GM12878 (cell line): ENCODE measurements at regions not wholly inside any gene's neighbourhood (a gene's known extent, or its start where the extent isn't known, plus 50 kb on each side); places are given as distances from the start of the nearest gene placed in this dataset.

Experiments
- ATAC-seq: fragments of 200-7000 bp; cut with Tn5 transposase; 3 replicates; pipeline ENCODE4 v1.9.1; 2020; ENCODE audit warnings: mild to moderate bottlenecking, moderate library complexity
- BruUV-seq: library from RNA; stranded (reverse); fragments of 400-500 nt; replicated peaks from 2 replicates; lab custom pipeline; 2021; lab: Mats Ljungman, UMichigan
- CTCF ChIA-PET: fragments of 300-600 bp; sonication (Branson Sonifier 250); formaldehyde crosslinking; extraction: SDS; loops from one replicate; lab custom pipeline; 2021; ENCODE audit warnings: inconsistent platforms; lab: Yijun Ruan, JAX
- POLR2A ChIA-PET: fragments of 350-600 bp; formaldehyde crosslinking; extraction: SDS; loops from one replicate; lab custom pipeline; 2021; ENCODE audit warnings: inconsistent platforms; lab: Charles Lee
- RAD21 ChIA-PET: fragments of 300-600 bp; sonication (Branson Sonifier 250); formaldehyde crosslinking; loops from one replicate; lab custom pipeline; 2023; ENCODE audit warnings: antibody characterized with exemption; ENCODE audit not compliant: unreplicated experiment; lab: Charles Lee
- SMC1A ChIA-PET: fragments of 300-600 bp; sonication (Branson Sonifier 250); formaldehyde crosslinking; loops from one replicate; lab custom pipeline; 2023; ENCODE audit not compliant: unreplicated experiment, uncharacterized antibody; lab: Charles Lee
- DNase-seq: peaks from one replicate; pipeline ENCODE4 v3.0.0-alpha.2; 2011; ENCODE audit warnings: low read depth, low spot score
- FAIRE-seq: peaks from 3 replicates; lab custom pipeline; 2011; peaks lifted over from hg19 to GRCh38; lab: Jason Lieb, UNC
- H2AFZ ChIP-seq: 2 replicates; pipeline ENCODE4 v1.6.0; 2011; ENCODE audit warnings: low read depth, low read length, control low read depth; ENCODE audit not compliant: control insufficient read depth
- H3K27ac ChIP-seq: 2 replicates; pipeline ENCODE4 v1.5.1; 2011; ENCODE audit warnings: control low read depth; ENCODE audit not compliant: control insufficient read depth, insufficient read depth
- H3K27me3 ChIP-seq, 2 experiments: replicated peaks in 1 of 2; 2 replicates each; pipeline versions ENCODE4 v1.6.0 to v1.6.1; 2011; ENCODE audit warnings: low read length in 1 of 2; ENCODE audit not compliant: control insufficient read depth in 2 of 2, insufficient read depth in 2 of 2
- H3K36me3 ChIP-seq, 2 experiments: 2 replicates each; pipeline ENCODE4 v1.5.1; 2011; ENCODE audit warnings: low read length in 1 of 2; ENCODE audit not compliant: control insufficient read depth in 2 of 2, insufficient read depth in 2 of 2
- H3K4me1 ChIP-seq: 2 replicates; pipeline ENCODE4 v1.6.1; 2011; ENCODE audit warnings: mild to moderate bottlenecking, low read length, moderate library complexity, mixed read lengths; ENCODE audit not compliant: control insufficient read depth, insufficient read depth
- H3K4me2 ChIP-seq: 2 replicates; pipeline ENCODE4 v1.6.0; 2011; ENCODE audit warnings: control low read depth; ENCODE audit not compliant: control insufficient read depth, insufficient read depth
- H3K4me3 ChIP-seq: fragments of 200-600 bp; sonication (generic); 2 replicates; pipeline ENCODE4 v1.5.1; 2016
- H3K79me2 ChIP-seq: 2 replicates; pipeline ENCODE4 v1.6.0; 2011; ENCODE audit warnings: low read length; ENCODE audit not compliant: control insufficient read depth, insufficient read depth
- H3K9ac ChIP-seq: 2 replicates; pipeline ENCODE4 v1.8.0; 2011; ENCODE audit warnings: low read length, control low read depth, mixed read lengths; ENCODE audit not compliant: control insufficient read depth, insufficient read depth
- H3K9me3 ChIP-seq: replicated peaks from 3 replicates; pipeline ENCODE4 v1.5.1; 2011; ENCODE audit warnings: mild to moderate bottlenecking, low read length; ENCODE audit not compliant: control insufficient read depth, insufficient read depth
- H4K20me1 ChIP-seq: 2 replicates; pipeline ENCODE4 v1.6.0; 2011; ENCODE audit not compliant: control insufficient read depth, insufficient read depth
- BACH1 ChIP-seq: fragments of 450-650 bp; IDR thresholded peaks from 2 replicates; pipeline ENCODE4 v1.6.1; 2017; ENCODE audit warnings: mild to moderate bottlenecking, borderline replicate concordance
- BRCA1 ChIP-seq: IDR thresholded peaks from 2 replicates; pipeline ENCODE4 v1.6.1; 2011; ENCODE audit warnings: low read depth, low read length, improper control_type of control experiment
- CHD1 ChIP-seq: IDR thresholded peaks from 2 replicates; pipeline ENCODE4 v1.6.1; 2012; ENCODE audit warnings: low read depth, low read length, improper control_type of control experiment
- HCFC1 ChIP-seq: fragments of 150-350 bp; IDR thresholded peaks from 2 replicates; pipeline ENCODE4 v1.6.1; 2014; ENCODE audit warnings: low read length
- HDAC6 ChIP-seq: fragments of 200-600 bp; sonication (generic); IDR thresholded peaks from one replicate; pipeline ENCODE4 v1.8.0; 2017; ENCODE audit warnings: antibody characterized with exemption; ENCODE audit not compliant: unreplicated experiment
- IRF4 ChIP-seq: IDR thresholded peaks from 2 replicates; pipeline ENCODE4 v1.6.1; 2011; ENCODE audit warnings: low read depth, low read length
- MTA3 ChIP-seq: IDR thresholded peaks from 2 replicates; pipeline ENCODE4 v1.6.1; 2012; ENCODE audit warnings: low read length, inconsistent platforms, borderline replicate concordance
- NFXL1 ChIP-seq: fragments of 450-650 bp; IDR thresholded peaks from 2 replicates; pipeline ENCODE4 v1.6.1; 2017; ENCODE audit warnings: antibody characterized with exemption, mild to moderate bottlenecking, borderline replicate concordance
- RAD21 ChIP-seq: IDR thresholded peaks from 2 replicates; pipeline ENCODE4 v1.6.1; 2011; ENCODE audit warnings: mild to moderate bottlenecking, low read depth, low read length, moderate library complexity; ENCODE audit not compliant: insufficient read depth
- SIX5 ChIP-seq: IDR thresholded peaks from 2 replicates; pipeline ENCODE4 v1.6.1; 2011; ENCODE audit warnings: mild to moderate bottlenecking, low read depth, low read length, moderate library complexity; ENCODE audit not compliant: severe bottlenecking
- ZBED1 ChIP-seq: IDR thresholded peaks from 2 replicates; pipeline ENCODE4 v1.6.1; 2016; ENCODE audit warnings: borderline replicate concordance
- WGBS: methylation state at CpG from one replicate; pipeline ENCODE4 v1.1.6; 2016; ENCODE audit warnings: low lambda C conversion rate; ENCODE audit not compliant: insufficient replicate concordance, insufficient coverage; ENCODE audit errors: missing lambda C conversion rate; 5-methylcytosine and 5-hydroxymethylcytosine counted together
- in situ Hi-C: fragments of 300-500 bp; cut with MboI; formaldehyde crosslinking; loops from 9 replicates; pipeline ENCODE4 v1.14.3; 2018; ENCODE audit warnings: mixed read lengths
- intact Hi-C: fragments of 100-400 bp; cut with micrococcal nuclease; formaldehyde crosslinking; loops from one replicate; pipeline ENCODE4 v1.14.2; 2022; ENCODE audit not compliant: unreplicated experiment
- TF ChIP-seq, protein P1 (sequence below): fragments of 450-650 bp; IDR thresholded peaks from 2 replicates; pipeline ENCODE4 v1.6.1; 2016; ENCODE audit warnings: mild to moderate bottlenecking, moderate library complexity, borderline replicate concordance
- TF ChIP-seq, protein P2 (sequence below): fragments of 450-650 bp; IDR thresholded peaks from 2 replicates; pipeline ENCODE4 v1.6.1; 2017; ENCODE audit warnings: low read depth, mild to moderate bottlenecking, moderate library complexity

DNA sequence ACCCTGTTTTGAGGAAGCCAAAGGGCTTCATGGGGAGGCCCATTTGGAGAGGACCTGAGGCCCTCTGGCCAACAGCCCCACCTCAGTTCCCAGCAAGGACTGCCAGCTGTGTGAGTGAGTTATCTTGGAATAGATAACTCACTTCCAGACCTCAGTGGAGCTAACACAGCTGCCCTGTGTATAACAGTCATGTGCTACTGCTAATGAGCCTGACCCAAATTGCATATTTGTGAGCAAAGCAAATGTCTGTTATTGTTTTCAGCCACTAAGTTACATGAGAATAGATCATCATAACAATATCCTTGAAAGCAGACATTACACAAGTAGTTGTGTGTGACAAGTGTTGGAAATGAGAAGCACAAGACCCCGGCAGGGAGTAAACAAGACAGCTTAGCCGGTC is 355.8 kb downstream of the MCTP2 start:
- Histone ChIP-seq H3K4me1 (peaks cover 17% of the 10 kb centered on the region; the same call in 1 of the 2 replicates), H3K79me2 (no peaks in the 10 kb centered on the region), H2AFZ (no peak overlapping the region), H3K4me3 (no peak overlapping the region), H3K36me3 (no peaks in the 10 kb centered on the region), H3K4me2 (no peak overlapping the region), H3K9ac (no peak overlapping the region), H3K9me3 (no peaks in the 10 kb centered on the region), H3K27ac (no peak overlapping the region), H4K20me1 (no peaks in the 10 kb centered on the region), H3K27me3 (no peaks in the 10 kb centered on the region)
- WGBS: 33% methylated on average over 2 of the region's 2 CpGs
- intact Hi-C loops: loop anchor here (10.0 kb wide), 1 partner anchor 668 kb away; no protein-coding TSS in a partner anchor
- ATAC-seq (no peak), DNase-seq (no peak), FAIRE-seq (no peak)
- no TSS peak for BruUV-seq
- RAD21 ChIA-PET: no interaction called here
- TF ChIP-seq IRF4 (no peak), SIX5 (no peak), NFXL1 (no peak), BACH1 (no peak)
- in situ Hi-C loops: no loop called here
- POLR2A ChIA-PET: no interaction called here
- CTCF ChIA-PET: no interaction called here
- SMC1A ChIA-PET: no interaction called here

DNA sequence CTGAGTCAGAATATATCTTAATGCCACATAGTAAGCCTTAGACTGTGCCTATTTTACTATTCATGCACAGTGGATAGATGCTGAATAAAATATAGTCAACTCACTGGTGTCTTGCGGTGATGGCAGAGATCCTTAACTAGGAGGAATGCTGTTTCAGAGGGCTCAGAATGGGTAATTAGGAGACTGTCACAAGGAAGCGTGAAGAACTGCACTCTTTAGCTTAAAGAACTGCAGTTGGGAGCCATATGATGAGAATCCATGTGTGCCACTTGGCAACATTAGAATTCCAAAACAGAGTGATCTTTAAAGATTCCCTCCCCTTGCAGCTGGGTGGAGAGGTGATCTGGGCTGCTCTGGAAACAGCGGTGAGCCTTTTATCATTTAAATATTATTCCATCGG is 357.6 kb downstream of the MCTP2 start:
- WGBS: 68% methylated on average over 4 of the region's 4 CpGs
- no peak overlapping the region for H3K9ac ChIP-seq
- H3K4me1 ChIP-seq: peaks cover 17% of the 10 kb centered on the region; the same call in 1 of the 2 replicates
- FAIRE-seq (no peak), DNase-seq (no peak), ATAC-seq (no peak)
- in situ Hi-C loops (no loop called here), intact Hi-C loops (loop anchor here (10.0 kb wide), 1 partner anchor 666 kb away; no protein-coding TSS in a partner anchor)
- H3K79me2 ChIP-seq: no peaks in the 10 kb centered on the region
- no peaks in the 10 kb centered on the region for H4K20me1 ChIP-seq
- ChIA-PET CTCF (no interaction called here), POLR2A (no interaction called here), SMC1A (no interaction called here), RAD21 (no interaction called here)
- H2AFZ ChIP-seq: no peak overlapping the region
- no peaks in the 10 kb centered on the region for H3K27me3 ChIP-seq
- no peaks in the 10 kb centered on the region for H3K36me3 ChIP-seq
- no TSS peak for BruUV-seq
- no peak overlapping the region for H3K27ac ChIP-seq
- H3K4me3 ChIP-seq: no peak overlapping the region
- H3K4me2 ChIP-seq: no peak overlapping the region
- H3K9me3 ChIP-seq: no peaks in the 10 kb centered on the region
- TF ChIP-seq BRCA1 (no peak), HDAC6 (no peak), RAD21 (no peak), CHD1 (no peak), ZBED1 (no peak), MTA3 (no peak), HCFC1 (no peak)
- TF ChIP-seq, protein P1, sequence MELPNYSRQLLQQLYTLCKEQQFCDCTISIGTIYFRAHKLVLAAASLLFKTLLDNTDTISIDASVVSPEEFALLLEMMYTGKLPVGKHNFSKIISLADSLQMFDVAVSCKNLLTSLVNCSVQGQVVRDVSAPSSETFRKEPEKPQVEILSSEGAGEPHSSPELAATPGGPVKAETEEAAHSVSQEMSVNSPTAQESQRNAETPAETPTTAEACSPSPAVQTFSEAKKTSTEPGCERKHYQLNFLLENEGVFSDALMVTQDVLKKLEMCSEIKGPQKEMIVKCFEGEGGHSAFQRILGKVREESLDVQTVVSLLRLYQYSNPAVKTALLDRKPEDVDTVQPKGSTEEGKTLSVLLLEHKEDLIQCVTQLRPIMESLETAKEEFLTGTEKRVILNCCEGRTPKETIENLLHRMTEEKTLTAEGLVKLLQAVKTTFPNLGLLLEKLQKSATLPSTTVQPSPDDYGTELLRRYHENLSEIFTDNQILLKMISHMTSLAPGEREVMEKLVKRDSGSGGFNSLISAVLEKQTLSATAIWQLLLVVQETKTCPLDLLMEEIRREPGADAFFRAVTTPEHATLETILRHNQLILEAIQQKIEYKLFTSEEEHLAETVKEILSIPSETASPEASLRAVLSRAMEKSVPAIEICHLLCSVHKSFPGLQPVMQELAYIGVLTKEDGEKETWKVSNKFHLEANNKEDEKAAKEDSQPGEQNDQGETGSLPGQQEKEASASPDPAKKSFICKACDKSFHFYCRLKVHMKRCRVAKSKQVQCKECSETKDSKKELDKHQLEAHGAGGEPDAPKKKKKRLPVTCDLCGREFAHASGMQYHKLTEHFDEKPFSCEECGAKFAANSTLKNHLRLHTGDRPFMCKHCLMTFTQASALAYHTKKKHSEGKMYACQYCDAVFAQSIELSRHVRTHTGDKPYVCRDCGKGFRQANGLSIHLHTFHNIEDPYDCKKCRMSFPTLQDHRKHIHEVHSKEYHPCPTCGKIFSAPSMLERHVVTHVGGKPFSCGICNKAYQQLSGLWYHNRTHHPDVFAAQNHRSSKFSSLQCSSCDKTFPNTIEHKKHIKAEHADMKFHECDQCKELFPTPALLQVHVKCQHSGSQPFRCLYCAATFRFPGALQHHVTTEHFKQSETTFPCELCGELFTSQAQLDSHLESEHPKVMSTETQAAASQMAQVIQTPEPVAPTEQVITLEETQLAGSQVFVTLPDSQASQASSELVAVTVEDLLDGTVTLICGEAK: no peak
- TF ChIP-seq, protein P2, sequence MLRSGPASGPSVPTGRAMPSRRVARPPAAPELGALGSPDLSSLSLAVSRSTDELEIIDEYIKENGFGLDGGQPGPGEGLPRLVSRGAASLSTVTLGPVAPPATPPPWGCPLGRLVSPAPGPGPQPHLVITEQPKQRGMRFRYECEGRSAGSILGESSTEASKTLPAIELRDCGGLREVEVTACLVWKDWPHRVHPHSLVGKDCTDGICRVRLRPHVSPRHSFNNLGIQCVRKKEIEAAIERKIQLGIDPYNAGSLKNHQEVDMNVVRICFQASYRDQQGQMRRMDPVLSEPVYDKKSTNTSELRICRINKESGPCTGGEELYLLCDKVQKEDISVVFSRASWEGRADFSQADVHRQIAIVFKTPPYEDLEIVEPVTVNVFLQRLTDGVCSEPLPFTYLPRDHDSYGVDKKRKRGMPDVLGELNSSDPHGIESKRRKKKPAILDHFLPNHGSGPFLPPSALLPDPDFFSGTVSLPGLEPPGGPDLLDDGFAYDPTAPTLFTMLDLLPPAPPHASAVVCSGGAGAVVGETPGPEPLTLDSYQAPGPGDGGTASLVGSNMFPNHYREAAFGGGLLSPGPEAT: no peak
